ENCODE measurements at regions not wholly inside any gene's neighbourhood (a gene's known extent, or its start where the extent isn't known, plus 50 kb on each side); places are given as distances from the start of the nearest gene placed in this dataset.

- intact Hi-C loops (cut with DNase I) = no loop called here
- peaks cover 4% of the 10 kb centered on the region for H3K27me3 ChIP-seq (ENCODE audit: low read depth)
- H3K9me3 ChIP-seq = peaks cover 4% of the 10 kb centered on the region
- ATAC-seq (no peak), DNase-seq (no peak)
- no peaks in the 10 kb centered on the region for H3K36me3 ChIP-seq
- no peak overlapping the region for H3K4me3 ChIP-seq
- H3K27ac ChIP-seq = no peak overlapping the region
- no peaks in the 10 kb centered on the region for H3K4me1 ChIP-seq
- TF ChIP-seq, protein P1, sequence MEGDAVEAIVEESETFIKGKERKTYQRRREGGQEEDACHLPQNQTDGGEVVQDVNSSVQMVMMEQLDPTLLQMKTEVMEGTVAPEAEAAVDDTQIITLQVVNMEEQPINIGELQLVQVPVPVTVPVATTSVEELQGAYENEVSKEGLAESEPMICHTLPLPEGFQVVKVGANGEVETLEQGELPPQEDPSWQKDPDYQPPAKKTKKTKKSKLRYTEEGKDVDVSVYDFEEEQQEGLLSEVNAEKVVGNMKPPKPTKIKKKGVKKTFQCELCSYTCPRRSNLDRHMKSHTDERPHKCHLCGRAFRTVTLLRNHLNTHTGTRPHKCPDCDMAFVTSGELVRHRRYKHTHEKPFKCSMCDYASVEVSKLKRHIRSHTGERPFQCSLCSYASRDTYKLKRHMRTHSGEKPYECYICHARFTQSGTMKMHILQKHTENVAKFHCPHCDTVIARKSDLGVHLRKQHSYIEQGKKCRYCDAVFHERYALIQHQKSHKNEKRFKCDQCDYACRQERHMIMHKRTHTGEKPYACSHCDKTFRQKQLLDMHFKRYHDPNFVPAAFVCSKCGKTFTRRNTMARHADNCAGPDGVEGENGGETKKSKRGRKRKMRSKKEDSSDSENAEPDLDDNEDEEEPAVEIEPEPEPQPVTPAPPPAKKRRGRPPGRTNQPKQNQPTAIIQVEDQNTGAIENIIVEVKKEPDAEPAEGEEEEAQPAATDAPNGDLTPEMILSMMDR (IDR thresholded peaks at IDR 0.05) = no peak
Observed at GRCh38 chr6:2528156-2528555, 222.6 kb downstream of the MYLK4 start.

DNA sequence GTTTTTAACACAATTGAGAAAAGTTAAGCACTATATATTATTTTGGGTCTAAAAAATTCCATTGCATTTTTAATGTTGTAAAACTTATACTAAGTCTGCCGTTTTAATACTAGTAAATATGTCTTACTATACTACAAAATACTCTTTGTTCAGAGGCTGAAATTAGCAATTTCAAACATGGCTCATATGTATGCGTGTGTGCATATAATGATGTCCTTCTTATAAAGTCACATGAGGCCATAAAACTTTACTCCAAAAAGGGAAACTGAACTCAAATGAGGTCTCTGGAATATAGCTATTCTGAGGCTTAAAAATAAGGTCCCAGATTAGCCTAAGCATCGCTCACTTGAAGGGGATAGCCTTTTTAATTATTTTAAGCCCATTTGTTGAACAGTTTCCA, 224.0 kb downstream of the MYLK4 start:
- peaks cover 4% of the 10 kb centered on the region for H3K27me3 ChIP-seq (ENCODE audit: low read depth)
- DNase-seq (no peak), ATAC-seq (no peak)
- intact Hi-C loops (cut with DNase I) = no loop called here
- TF ChIP-seq, protein P1 (IDR thresholded peaks at IDR 0.05) = no peak
- H3K4me3 ChIP-seq = no peak overlapping the region
- no peaks in the 10 kb centered on the region for H3K36me3 ChIP-seq
- H3K9me3 ChIP-seq = no peaks in the 10 kb centered on the region
- H3K27ac ChIP-seq = no peak overlapping the region
- H3K4me1 ChIP-seq = no peaks in the 10 kb centered on the region

DNA sequence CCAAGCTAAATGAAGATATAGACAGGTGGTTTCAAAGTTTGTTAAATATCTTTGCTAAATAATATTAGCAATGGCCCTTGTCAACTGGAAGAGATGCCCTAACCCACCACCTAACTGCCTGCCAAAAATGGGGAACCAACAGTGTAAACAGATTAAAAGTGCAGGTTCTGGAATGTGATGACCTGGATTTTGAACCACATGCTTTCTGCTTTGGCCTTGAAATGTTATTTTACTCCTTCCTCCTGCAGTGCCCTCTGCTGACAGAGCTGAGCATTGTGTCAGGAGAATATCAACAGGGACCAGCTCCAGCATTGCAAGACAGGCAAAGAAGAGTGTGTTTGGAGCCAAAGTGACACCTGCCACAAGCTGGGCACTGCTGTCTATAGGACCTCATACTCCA, 226.6 kb downstream of the MYLK4 start:
- H3K36me3 ChIP-seq = no peaks in the 10 kb centered on the region
- peaks cover 12% of the 10 kb centered on the region for H3K9me3 ChIP-seq
- peaks cover 4% of the 10 kb centered on the region for H3K27me3 ChIP-seq (ENCODE audit: low read depth)
- ATAC-seq (no peak), DNase-seq (no peak)
- H3K27ac ChIP-seq = no peak overlapping the region
- intact Hi-C loops (cut with DNase I) = no loop called here
- TF ChIP-seq, protein P1 (IDR thresholded peaks at IDR 0.05) = no peak
- H3K4me1 ChIP-seq = no peaks in the 10 kb centered on the region
- H3K4me3 ChIP-seq = no peak overlapping the region

DNA sequence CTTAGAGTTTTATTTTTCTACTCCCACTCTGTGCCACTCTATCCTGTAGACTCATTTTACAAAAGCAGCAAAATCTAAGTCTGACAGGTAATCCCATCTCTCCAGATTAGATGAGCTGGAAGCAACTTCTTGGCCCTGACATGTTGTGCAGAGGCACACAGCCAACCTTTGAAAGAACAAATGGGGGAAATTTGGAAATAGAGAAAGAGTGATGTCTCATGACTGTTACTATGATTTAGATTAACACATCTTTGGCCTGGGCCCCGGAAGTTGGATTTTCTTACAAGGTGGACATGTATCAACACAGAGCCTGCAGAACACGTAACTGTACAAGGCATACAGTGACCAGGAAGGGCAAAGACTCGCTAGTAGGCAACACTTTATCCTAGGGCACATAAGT, 227.7 kb downstream of the MYLK4 start:
- Histone ChIP-seq H3K27me3 (ENCODE audit: low read depth) (peaks cover 4% of the 10 kb centered on the region), H3K4me3 (no peak overlapping the region), H3K36me3 (no peaks in the 10 kb centered on the region), H3K9me3 (peaks cover 12% of the 10 kb centered on the region), H3K27ac (no peak overlapping the region), H3K4me1 (no peaks in the 10 kb centered on the region)
- TF ChIP-seq, protein P1 (IDR thresholded peaks at IDR 0.05) = no peak
- DNase-seq = no peak
- intact Hi-C loops (cut with DNase I) = no loop called here
- no peak for ATAC-seq

DNA sequence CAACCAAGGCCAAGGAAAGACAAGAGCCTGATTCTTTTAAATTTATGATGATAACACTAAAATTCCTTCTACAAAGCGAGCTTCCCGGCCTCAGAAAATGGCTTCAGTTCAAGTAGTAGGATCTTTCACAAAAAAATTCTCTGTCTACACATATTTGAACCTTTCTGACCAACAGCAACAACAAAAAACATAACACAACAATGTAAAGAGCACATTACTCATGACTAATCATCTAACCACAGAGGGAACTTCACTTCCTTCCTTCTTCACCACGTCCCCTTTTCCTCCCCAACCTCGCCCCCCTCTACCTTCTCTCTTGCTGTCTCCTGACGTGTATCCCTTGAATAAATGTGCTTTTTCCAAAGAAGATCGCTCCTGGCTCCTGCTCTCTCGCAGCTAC, 228.2 kb downstream of the MYLK4 start:
- intact Hi-C loops (cut with DNase I) = no loop called here

More for the DNA sequence above, 228.2 kb downstream of the MYLK4 start:
- H3K36me3 ChIP-seq = no peaks in the 10 kb centered on the region
- H3K9me3 ChIP-seq = peaks cover 12% of the 10 kb centered on the region
- ATAC-seq (no peak), DNase-seq (no peak)
- TF ChIP-seq, protein P1 (IDR thresholded peaks at IDR 0.05) = no peak
- peaks cover 4% of the 10 kb centered on the region for H3K27me3 ChIP-seq (ENCODE audit: low read depth)
- H3K4me1 ChIP-seq = no peaks in the 10 kb centered on the region
- no peak overlapping the region for H3K27ac ChIP-seq
- no peak overlapping the region for H3K4me3 ChIP-seq

Data from lower lobe of right lung (tissue), 2 donors.